ENCODE measurements at regions not wholly inside any gene's neighbourhood (a gene's known extent, or its start where the extent isn't known, plus 50 kb on each side); places are given as distances from the start of the nearest gene placed in this dataset.
A peak's percentile ranks its signal among the peaks of the same experiment; 100 is the strongest.

- TF ChIP-seq CTCF (conservative IDR thresholded peaks at IDR 0.05; ENCODE audit: low read length) (peak; percentile 59), EZH2phosphoT487 (IDR thresholded peaks at IDR 0.05; ENCODE audit: borderline replicate concordance) (no peak)
Measured at GRCh38 chr11:127136438-127136837, 135.9 kb upstream of the KIRREL3 start.
